Gastroesophageal sphincter (tissue), 3 donors: ENCODE measurements at regions not wholly inside any gene's neighbourhood (a gene's known extent, or its start where the extent isn't known, plus 50 kb on each side); places are given as distances from the start of the nearest gene placed in this dataset.

Source experiments
- EP300 ChIP-seq: sonication (generic); formaldehyde crosslinking; IDR thresholded peaks from one replicate; pipeline ENCODE4 v1.6.1; 2017; ENCODE audit warnings: antibody characterized with exemption, mild to moderate bottlenecking
- POLR2A ChIP-seq, 2 donors: fragments of 450-650 bp; IDR thresholded peaks; one replicate each; pipeline ENCODE4 v1.6.1; 2017; ENCODE audit warnings: antibody characterized with exemption in 2 of 2, mild to moderate bottlenecking in 2 of 2, moderate library complexity in 1 of 2
- POLR2AphosphoS5 ChIP-seq: sonication (generic); formaldehyde crosslinking; IDR thresholded peaks from one replicate; pipeline ENCODE4 v1.6.1; 2017; ENCODE audit warnings: antibody characterized with exemption
- TF ChIP-seq, protein P1 (sequence below), 4 experiments: fragments of 200-600 bp in 2 of 4; fragments of 450-650 bp in 2 of 4; sonication (generic) in 1 of 4; IDR thresholded peaks; one replicate each; pipeline ENCODE4 v1.5.1; 2017 to 2019; ENCODE audit warnings: antibody characterized with exemption in 4 of 4, mild to moderate bottlenecking in 2 of 4, moderate library complexity in 2 of 4

GRCh38 chr22:49350441-49351121, 477.1 kb downstream of the BRD1 start:
- TF ChIP-seq POLR2A (IDR thresholded peaks at IDR 0.05) (no peak), EP300 (no peak), POLR2AphosphoS5 (no peak)
- TF ChIP-seq, protein P1, sequence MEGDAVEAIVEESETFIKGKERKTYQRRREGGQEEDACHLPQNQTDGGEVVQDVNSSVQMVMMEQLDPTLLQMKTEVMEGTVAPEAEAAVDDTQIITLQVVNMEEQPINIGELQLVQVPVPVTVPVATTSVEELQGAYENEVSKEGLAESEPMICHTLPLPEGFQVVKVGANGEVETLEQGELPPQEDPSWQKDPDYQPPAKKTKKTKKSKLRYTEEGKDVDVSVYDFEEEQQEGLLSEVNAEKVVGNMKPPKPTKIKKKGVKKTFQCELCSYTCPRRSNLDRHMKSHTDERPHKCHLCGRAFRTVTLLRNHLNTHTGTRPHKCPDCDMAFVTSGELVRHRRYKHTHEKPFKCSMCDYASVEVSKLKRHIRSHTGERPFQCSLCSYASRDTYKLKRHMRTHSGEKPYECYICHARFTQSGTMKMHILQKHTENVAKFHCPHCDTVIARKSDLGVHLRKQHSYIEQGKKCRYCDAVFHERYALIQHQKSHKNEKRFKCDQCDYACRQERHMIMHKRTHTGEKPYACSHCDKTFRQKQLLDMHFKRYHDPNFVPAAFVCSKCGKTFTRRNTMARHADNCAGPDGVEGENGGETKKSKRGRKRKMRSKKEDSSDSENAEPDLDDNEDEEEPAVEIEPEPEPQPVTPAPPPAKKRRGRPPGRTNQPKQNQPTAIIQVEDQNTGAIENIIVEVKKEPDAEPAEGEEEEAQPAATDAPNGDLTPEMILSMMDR (IDR thresholded peaks at IDR 0.05): no peak
